C4-2B (cell line): ENCODE measurements at regions not wholly inside any gene's neighbourhood (a gene's known extent, or its start where the extent isn't known, plus 50 kb on each side); places are given as distances from the start of the nearest gene placed in this dataset.

Source experiments
- ZFX ChIP-seq: fragments of 450-650 bp; IDR thresholded peaks from 2 replicates; pipeline ENCODE4 v1.6.1; 2017
- TF ChIP-seq, protein P1 (sequence below): fragments of 450-650 bp; conservative IDR thresholded peaks from 2 replicates; pipeline ENCODE4 v1.5.1; 2017; ENCODE audit warnings: mild to moderate bottlenecking

DNA sequence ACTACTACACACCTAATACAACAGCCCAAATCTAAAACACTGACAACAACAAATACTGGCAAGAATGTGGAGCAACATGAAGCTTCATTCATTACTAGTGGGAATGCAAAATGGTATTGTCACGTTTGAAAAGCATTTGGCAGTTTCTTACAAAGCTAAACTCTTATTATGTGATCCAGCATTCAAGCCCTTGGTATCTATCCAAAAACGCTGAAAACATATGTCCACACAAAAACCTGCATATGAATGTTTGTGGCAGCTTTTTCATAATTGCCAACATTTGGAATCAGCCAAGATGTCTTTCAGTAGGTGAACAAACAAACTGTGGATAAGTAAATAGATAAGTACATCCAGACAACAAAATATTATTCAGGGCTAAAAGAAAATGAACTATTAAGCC is 501.1 kb upstream of the KIF2B start:
- TF ChIP-seq, protein P1, sequence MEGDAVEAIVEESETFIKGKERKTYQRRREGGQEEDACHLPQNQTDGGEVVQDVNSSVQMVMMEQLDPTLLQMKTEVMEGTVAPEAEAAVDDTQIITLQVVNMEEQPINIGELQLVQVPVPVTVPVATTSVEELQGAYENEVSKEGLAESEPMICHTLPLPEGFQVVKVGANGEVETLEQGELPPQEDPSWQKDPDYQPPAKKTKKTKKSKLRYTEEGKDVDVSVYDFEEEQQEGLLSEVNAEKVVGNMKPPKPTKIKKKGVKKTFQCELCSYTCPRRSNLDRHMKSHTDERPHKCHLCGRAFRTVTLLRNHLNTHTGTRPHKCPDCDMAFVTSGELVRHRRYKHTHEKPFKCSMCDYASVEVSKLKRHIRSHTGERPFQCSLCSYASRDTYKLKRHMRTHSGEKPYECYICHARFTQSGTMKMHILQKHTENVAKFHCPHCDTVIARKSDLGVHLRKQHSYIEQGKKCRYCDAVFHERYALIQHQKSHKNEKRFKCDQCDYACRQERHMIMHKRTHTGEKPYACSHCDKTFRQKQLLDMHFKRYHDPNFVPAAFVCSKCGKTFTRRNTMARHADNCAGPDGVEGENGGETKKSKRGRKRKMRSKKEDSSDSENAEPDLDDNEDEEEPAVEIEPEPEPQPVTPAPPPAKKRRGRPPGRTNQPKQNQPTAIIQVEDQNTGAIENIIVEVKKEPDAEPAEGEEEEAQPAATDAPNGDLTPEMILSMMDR = no peak
- no peak for TF ChIP-seq ZFX
